Dendritic cell treated with granulocyte-macrophage colony-stimulating factor and Interleukin-4, amounts not matched to agents 40 ng/mL and 50 ng/mL, for 4 days (primary cell): ENCODE measurements at regions not wholly inside any gene's neighbourhood (a gene's known extent, or its start where the extent isn't known, plus 50 kb on each side); places are given as distances from the start of the nearest gene placed in this dataset.

Source experiments
- H3K27ac Mint-ChIP-seq: one replicate; pipeline ENCODE4 v1.8.0; 2022; ENCODE audit warnings: mild to moderate bottlenecking, mixed read lengths
- H3K27me3 Mint-ChIP-seq: one replicate; pipeline ENCODE4 v1.8.0; 2022; ENCODE audit warnings: mild to moderate bottlenecking, mixed read lengths
- H3K36me3 Mint-ChIP-seq: one replicate; pipeline ENCODE4 v1.8.0; 2022; ENCODE audit warnings: low read depth, mixed read lengths
- H3K4me1 Mint-ChIP-seq: one replicate; pipeline ENCODE4 v1.8.0; 2022; ENCODE audit warnings: low read depth, mixed read lengths
- H3K4me3 Mint-ChIP-seq: one replicate; pipeline ENCODE4 v1.8.0; 2022; ENCODE audit warnings: mild to moderate bottlenecking, moderate library complexity, mixed read lengths
- H3K9me3 Mint-ChIP-seq: one replicate; pipeline ENCODE4 v1.8.0; 2022; ENCODE audit warnings: mixed read lengths
- intact Hi-C: fragments of 100-400 bp; cut with micrococcal nuclease; formaldehyde crosslinking; loops from one replicate; pipeline ENCODE4 v1.15.0; 2022

GRCh38 chr4:153938994-153939393 lies 150.1 kb upstream of the SFRP2 start:
- H3K27ac Mint-ChIP-seq: no peak overlapping the region
- no peak overlapping the region for H3K4me3 Mint-ChIP-seq
- H3K4me1 Mint-ChIP-seq: peaks cover 11% of the 10 kb centered on the region
- intact Hi-C loops: no loop called here
- no peaks in the 10 kb centered on the region for H3K9me3 Mint-ChIP-seq
- peaks cover 2% of the 10 kb centered on the region for H3K27me3 Mint-ChIP-seq
- H3K36me3 Mint-ChIP-seq: no peaks in the 10 kb centered on the region

DNA sequence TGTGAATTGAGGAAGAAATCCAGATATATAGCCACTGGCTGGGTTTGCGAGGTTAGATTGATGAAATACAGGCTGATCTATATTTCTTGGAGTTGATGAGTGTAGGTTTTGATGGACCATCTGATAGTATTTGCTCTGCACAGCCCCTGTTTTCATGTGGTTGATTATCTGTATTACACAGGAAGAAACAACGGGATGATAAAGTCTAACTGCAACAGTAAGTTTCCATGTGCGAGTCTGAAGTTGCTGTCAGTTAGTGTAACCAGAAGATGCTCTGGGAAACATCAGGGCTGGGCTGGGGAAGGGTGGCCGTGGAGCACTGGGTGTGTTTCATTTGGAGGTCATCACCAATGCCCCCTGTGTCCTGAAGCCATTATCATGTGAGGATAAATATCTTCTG lies 148.4 kb upstream of the SFRP2 start:
- H3K9me3 Mint-ChIP-seq: no peaks in the 10 kb centered on the region
- H3K4me1 Mint-ChIP-seq: peaks cover 11% of the 10 kb centered on the region
- no peaks in the 10 kb centered on the region for H3K36me3 Mint-ChIP-seq
- H3K27me3 Mint-ChIP-seq: peaks cover 2% of the 10 kb centered on the region
- H3K4me3 Mint-ChIP-seq: no peak overlapping the region
- intact Hi-C loops: no loop called here
- no peak overlapping the region for H3K27ac Mint-ChIP-seq

GRCh38 chr4:153936121-153936520 lies 147.2 kb upstream of the SFRP2 start:
- no peaks in the 10 kb centered on the region for H3K36me3 Mint-ChIP-seq
- no peaks in the 10 kb centered on the region for H3K9me3 Mint-ChIP-seq
- H3K27me3 Mint-ChIP-seq: peaks cover under 1% of the 10 kb centered on the region
- intact Hi-C loops: no loop called here
- no peak overlapping the region for H3K27ac Mint-ChIP-seq
- peaks cover 11% of the 10 kb centered on the region for H3K4me1 Mint-ChIP-seq
- no peak overlapping the region for H3K4me3 Mint-ChIP-seq

DNA sequence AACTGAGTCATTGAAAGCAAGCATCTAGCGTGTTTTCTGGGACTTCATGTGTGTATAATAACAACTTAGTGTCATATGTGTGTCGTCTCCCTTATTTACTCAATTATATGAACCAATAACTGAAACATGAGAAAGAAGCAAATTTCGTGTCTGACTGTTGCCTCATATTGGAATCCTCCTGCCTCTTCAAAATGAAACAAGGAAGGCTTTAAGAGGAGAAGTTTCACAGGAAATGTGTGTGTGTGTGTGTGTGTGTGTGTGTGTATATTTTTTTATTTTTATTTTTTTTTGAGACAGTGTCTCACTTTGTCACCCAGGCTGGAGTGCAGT lies 145.8 kb upstream of the SFRP2 start:
- Mint-ChIP-seq H3K9me3 (no peaks in the 10 kb centered on the region), H3K4me1 (peaks cover 11% of the 10 kb centered on the region), H3K4me3 (peak overlapping the region; percentile 30), H3K27me3 (no peaks in the 10 kb centered on the region), H3K27ac (peak overlapping the region; percentile 85), H3K36me3 (no peaks in the 10 kb centered on the region)
- intact Hi-C loops: no loop called here

GRCh38 chr4:153933915-153934687 lies 145.2 kb upstream of the SFRP2 start:
- H3K27ac Mint-ChIP-seq: peak overlapping the region; percentile 85
- H3K27me3 Mint-ChIP-seq: no peaks in the 10 kb centered on the region
- peak overlapping the region; percentile 30 for H3K4me3 Mint-ChIP-seq
- H3K4me1 Mint-ChIP-seq: peaks cover 11% of the 10 kb centered on the region
- no peaks in the 10 kb centered on the region for H3K9me3 Mint-ChIP-seq
- intact Hi-C loops: no loop called here
- H3K36me3 Mint-ChIP-seq: no peaks in the 10 kb centered on the region

- Mint-ChIP-seq H3K4me1 (peaks cover 11% of the 10 kb centered on the region), H3K9me3 (no peaks in the 10 kb centered on the region), H3K27me3 (peaks cover 3% of the 10 kb centered on the region), H3K36me3 (no peaks in the 10 kb centered on the region), H3K4me3 (no peak overlapping the region), H3K27ac (no peak overlapping the region)
- intact Hi-C loops: no loop called here
These were observed 142.9 kb upstream of the SFRP2 start for GRCh38 chr4:153931804-153932203.

DNA sequence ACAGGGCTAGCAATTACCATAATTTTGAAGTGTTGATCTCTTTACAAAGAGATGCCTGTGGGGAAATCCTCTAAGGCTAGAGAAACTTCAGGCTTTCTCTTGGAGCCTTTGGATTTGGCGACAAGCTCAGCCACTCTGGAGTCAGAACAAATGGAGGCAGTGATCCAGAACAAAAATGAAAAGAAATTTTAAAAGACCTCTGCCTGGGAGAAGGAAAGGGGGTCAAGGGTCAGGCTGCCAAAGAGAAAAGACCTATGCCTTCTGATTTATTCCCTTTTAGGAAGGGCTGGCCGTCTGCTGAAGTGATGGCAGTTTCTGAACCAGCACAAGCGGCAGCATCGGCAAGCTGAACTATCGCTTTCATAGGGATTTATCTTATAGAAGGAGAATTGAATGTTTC lies 140.8 kb upstream of the SFRP2 start:
- H3K27me3 Mint-ChIP-seq: peaks cover 3% of the 10 kb centered on the region
- no peak overlapping the region for H3K4me3 Mint-ChIP-seq

GRCh38 chr4:153927451-153927850 lies 138.6 kb upstream of the SFRP2 start:
- Mint-ChIP-seq H3K27me3 (peaks cover 3% of the 10 kb centered on the region), H3K9me3 (no peaks in the 10 kb centered on the region), H3K4me3 (no peak overlapping the region), H3K27ac (no peak overlapping the region), H3K4me1 (no peaks in the 10 kb centered on the region), H3K36me3 (no peaks in the 10 kb centered on the region)
- intact Hi-C loops: no loop called here

More for the DNA sequence above, 140.8 kb upstream of the SFRP2 start:
- H3K27ac Mint-ChIP-seq: no peak overlapping the region
- H3K9me3 Mint-ChIP-seq: no peaks in the 10 kb centered on the region
- peaks cover 6% of the 10 kb centered on the region for H3K4me1 Mint-ChIP-seq
- no peaks in the 10 kb centered on the region for H3K36me3 Mint-ChIP-seq
- intact Hi-C loops: no loop called here

DNA sequence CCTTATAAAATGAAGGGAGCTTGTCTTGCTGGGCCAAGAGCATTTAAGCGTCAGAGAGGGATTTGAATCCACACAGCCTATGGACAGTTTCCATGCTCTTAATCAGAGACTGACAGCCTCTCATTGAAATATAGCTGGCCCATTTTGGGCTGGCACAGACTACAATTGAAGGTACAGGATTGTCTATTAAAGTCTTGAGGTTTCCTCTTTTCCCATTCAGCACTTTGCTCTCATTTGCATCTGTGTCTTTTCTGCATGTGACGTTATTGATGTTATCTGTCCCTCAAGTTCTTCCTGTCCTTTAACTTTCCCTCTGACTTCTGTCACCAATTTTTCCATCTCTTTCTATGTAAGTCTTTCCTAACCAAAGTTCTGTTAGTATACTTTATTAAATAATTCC lies 133.3 kb upstream of the SFRP2 start:
- no peak overlapping the region for H3K27ac Mint-ChIP-seq
- no peaks in the 10 kb centered on the region for H3K4me1 Mint-ChIP-seq
- no peaks in the 10 kb centered on the region for H3K27me3 Mint-ChIP-seq
- no peaks in the 10 kb centered on the region for H3K9me3 Mint-ChIP-seq
- no peak overlapping the region for H3K4me3 Mint-ChIP-seq
- H3K36me3 Mint-ChIP-seq: no peaks in the 10 kb centered on the region
- intact Hi-C loops: no loop called here

DNA sequence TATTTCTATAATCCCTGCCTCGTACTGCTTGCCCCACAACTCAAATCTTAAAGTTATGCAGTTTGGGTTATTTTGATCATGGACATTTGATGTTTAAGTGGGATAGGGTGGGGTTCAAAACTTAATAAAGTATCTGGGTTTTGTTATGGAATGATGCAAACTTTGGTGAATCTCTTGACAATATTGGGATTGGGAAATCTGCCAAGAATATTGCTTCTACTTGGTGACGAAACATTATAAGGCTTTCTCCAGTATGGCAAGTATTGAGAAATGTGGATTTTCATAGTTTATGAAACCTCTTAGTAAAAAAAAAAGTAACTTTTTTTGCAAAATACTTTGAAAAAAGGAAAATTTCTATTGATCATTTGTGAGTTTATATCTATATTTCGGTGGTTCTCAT lies 130.8 kb upstream of the SFRP2 start:
- H3K27me3 Mint-ChIP-seq: no peaks in the 10 kb centered on the region
- H3K4me1 Mint-ChIP-seq: no peaks in the 10 kb centered on the region
- H3K36me3 Mint-ChIP-seq: no peaks in the 10 kb centered on the region
- intact Hi-C loops: no loop called here
- H3K9me3 Mint-ChIP-seq: no peaks in the 10 kb centered on the region
- H3K4me3 Mint-ChIP-seq: no peak overlapping the region
- H3K27ac Mint-ChIP-seq: no peak overlapping the region

GRCh38 chr4:153916273-153916755 lies 127.4 kb upstream of the SFRP2 start:
- Mint-ChIP-seq H3K9me3 (no peaks in the 10 kb centered on the region), H3K27ac (no peak overlapping the region), H3K4me3 (no peak overlapping the region), H3K36me3 (no peaks in the 10 kb centered on the region), H3K4me1 (no peaks in the 10 kb centered on the region), H3K27me3 (peaks cover 2% of the 10 kb centered on the region)
- intact Hi-C loops: no loop called here

DNA sequence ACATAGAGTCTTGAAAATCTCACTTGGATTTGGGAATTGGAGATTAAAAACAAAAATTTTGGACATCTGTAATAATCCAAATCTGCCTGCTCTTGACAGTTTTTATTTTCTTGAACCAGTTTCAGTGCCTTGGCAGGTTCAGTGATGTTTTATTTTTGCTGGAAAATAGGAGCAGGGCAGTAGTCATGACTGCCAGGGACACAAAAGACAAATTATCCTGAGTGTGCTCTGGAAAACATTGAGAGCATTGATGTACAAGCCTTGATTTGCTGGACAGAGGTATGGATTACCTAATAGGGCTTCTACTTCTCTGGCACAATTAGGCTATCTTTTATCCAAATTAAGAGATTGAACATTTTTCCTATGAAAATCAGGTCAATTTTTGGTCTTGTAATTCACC lies 123.4 kb upstream of the SFRP2 start:
- Mint-ChIP-seq H3K27me3 (peaks cover 3% of the 10 kb centered on the region), H3K36me3 (no peaks in the 10 kb centered on the region), H3K27ac (no peak overlapping the region), H3K4me3 (no peak overlapping the region), H3K9me3 (no peaks in the 10 kb centered on the region), H3K4me1 (no peaks in the 10 kb centered on the region)
- intact Hi-C loops: no loop called here

GRCh38 chr4:153909672-153910071 lies 120.8 kb upstream of the SFRP2 start:
- intact Hi-C loops: no loop called here
- H3K4me1 Mint-ChIP-seq: no peaks in the 10 kb centered on the region
- H3K4me3 Mint-ChIP-seq: no peak overlapping the region
- H3K27ac Mint-ChIP-seq: no peak overlapping the region
- no peaks in the 10 kb centered on the region for H3K36me3 Mint-ChIP-seq
- peaks cover 3% of the 10 kb centered on the region for H3K27me3 Mint-ChIP-seq
- H3K9me3 Mint-ChIP-seq: no peaks in the 10 kb centered on the region

- H3K4me1 Mint-ChIP-seq: no peaks in the 10 kb centered on the region
- H3K36me3 Mint-ChIP-seq: no peaks in the 10 kb centered on the region
- H3K9me3 Mint-ChIP-seq: no peaks in the 10 kb centered on the region
- intact Hi-C loops: no loop called here
- H3K27ac Mint-ChIP-seq: no peak overlapping the region
- no peak overlapping the region for H3K4me3 Mint-ChIP-seq
- H3K27me3 Mint-ChIP-seq: peaks cover 1% of the 10 kb centered on the region
These were observed 117.3 kb upstream of the SFRP2 start for GRCh38 chr4:153906231-153906630.

DNA sequence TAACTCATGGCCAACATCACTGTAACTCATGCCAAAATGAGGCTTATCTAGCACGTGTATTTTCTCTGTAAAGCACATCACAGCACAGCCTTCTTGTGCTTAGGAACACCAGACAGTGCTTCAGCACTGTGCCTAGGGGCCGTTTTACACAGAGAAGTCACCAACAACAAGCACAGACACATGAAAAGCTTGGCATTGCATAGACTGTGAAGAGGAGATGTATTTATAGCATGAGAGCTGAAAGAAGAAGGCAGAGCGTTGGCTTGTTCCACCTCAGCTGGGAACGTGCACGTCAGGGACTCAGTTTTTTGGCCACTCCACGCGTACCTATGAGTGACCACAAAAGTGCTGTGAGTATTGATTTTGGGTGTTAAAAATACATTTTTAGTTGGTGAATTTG lies 116.3 kb upstream of the SFRP2 start:
- Mint-ChIP-seq H3K4me1 (no peaks in the 10 kb centered on the region), H3K36me3 (no peaks in the 10 kb centered on the region), H3K9me3 (no peaks in the 10 kb centered on the region), H3K27ac (no peak overlapping the region), H3K4me3 (no peak overlapping the region), H3K27me3 (peaks cover 1% of the 10 kb centered on the region)
- intact Hi-C loops: no loop called here
